ENCODE measurements at regions not wholly inside any gene's neighbourhood (a gene's known extent, or its start where the extent isn't known, plus 50 kb on each side); places are given as distances from the start of the nearest gene placed in this dataset.

DNA sequence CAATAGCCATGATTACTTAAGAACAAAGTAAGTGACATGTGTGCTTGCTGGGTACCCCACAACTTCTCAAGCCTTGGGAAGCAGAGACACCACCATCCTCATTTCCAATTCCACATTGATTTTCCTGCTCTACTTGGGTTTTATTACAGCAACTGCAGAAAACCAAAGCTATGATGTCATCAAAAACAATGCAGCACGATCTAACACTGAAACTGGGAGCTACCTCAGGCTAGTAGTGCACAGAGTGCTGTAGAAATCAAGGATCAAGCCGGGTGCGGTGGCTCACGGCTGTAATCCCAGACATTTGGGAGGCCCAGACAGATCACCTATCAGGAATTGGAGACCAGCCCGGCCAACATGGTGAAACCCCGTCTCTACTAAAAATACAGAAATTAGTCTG is 174.4 kb upstream of the MSX2 start:
- TF ChIP-seq, protein P1, sequence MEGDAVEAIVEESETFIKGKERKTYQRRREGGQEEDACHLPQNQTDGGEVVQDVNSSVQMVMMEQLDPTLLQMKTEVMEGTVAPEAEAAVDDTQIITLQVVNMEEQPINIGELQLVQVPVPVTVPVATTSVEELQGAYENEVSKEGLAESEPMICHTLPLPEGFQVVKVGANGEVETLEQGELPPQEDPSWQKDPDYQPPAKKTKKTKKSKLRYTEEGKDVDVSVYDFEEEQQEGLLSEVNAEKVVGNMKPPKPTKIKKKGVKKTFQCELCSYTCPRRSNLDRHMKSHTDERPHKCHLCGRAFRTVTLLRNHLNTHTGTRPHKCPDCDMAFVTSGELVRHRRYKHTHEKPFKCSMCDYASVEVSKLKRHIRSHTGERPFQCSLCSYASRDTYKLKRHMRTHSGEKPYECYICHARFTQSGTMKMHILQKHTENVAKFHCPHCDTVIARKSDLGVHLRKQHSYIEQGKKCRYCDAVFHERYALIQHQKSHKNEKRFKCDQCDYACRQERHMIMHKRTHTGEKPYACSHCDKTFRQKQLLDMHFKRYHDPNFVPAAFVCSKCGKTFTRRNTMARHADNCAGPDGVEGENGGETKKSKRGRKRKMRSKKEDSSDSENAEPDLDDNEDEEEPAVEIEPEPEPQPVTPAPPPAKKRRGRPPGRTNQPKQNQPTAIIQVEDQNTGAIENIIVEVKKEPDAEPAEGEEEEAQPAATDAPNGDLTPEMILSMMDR (IDR thresholded peaks at IDR 0.05; ENCODE audit: poor library complexity) = no peak
- TF ChIP-seq EZH2 (IDR thresholded peaks at IDR 0.05; ENCODE audit: borderline replicate concordance) (no peak), EZH2phosphoT487 (IDR thresholded peaks at IDR 0.05; ENCODE audit: low read depth, severe bottlenecking, unreplicated experiment) (no peak)
